ENCODE measurements at regions not wholly inside any gene's neighbourhood (a gene's known extent, or its start where the extent isn't known, plus 50 kb on each side); places are given as distances from the start of the nearest gene placed in this dataset.

DNA sequence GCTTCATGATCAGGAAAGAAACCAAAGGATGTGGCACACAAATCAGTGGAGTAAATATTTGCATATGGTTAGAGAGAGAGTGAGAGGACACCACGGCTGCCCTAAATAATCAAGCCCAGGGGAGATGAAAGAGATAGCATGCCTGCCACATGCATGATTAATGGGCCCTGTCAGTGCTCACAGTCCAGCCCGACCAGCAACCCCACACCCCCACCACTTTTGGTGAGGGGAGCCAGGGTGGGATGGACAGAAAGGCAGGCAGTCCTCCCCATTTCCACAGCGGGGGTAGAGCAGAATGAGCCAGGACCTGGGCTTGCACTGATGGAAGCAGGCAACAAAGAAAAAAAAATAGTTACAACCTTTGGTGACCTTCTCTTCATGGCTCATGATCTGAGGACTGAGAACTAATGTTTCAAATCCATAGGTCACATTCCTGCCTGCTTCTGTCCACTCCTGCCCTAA lies 545.0 kb downstream of the ETS1 start:
- CTCF ChIA-PET (ENCODE audit: unreplicated experiment) = no interaction called here
- no peak overlapping the region for H3K27ac ChIP-seq (ENCODE audit: low read depth, low read length, poor library complexity, severe bottlenecking)
- H3K79me2 ChIP-seq (ENCODE audit: insufficient read depth, low read depth, low read length) = no peaks in the 10 kb centered on the region
- no peaks in the 10 kb centered on the region for H4K20me1 ChIP-seq (ENCODE audit: insufficient read depth, low read length)
- POLR2A ChIA-PET = no interaction called here
- intact Hi-C loops (cut with micrococcal nuclease; ENCODE audit: unreplicated experiment) = no loop called here
- no peak overlapping the region for H3K4me3 ChIP-seq (ENCODE audit: low read depth, low read length, poor library complexity, severe bottlenecking)
- H3K36me3 ChIP-seq (ENCODE audit: insufficient read depth, low read length) = no peaks in the 10 kb centered on the region
- no peaks in the 10 kb centered on the region for H3K4me1 ChIP-seq (ENCODE audit: insufficient read depth, low read length, poor library complexity, severe bottlenecking)
- TF ChIP-seq, protein P1, sequence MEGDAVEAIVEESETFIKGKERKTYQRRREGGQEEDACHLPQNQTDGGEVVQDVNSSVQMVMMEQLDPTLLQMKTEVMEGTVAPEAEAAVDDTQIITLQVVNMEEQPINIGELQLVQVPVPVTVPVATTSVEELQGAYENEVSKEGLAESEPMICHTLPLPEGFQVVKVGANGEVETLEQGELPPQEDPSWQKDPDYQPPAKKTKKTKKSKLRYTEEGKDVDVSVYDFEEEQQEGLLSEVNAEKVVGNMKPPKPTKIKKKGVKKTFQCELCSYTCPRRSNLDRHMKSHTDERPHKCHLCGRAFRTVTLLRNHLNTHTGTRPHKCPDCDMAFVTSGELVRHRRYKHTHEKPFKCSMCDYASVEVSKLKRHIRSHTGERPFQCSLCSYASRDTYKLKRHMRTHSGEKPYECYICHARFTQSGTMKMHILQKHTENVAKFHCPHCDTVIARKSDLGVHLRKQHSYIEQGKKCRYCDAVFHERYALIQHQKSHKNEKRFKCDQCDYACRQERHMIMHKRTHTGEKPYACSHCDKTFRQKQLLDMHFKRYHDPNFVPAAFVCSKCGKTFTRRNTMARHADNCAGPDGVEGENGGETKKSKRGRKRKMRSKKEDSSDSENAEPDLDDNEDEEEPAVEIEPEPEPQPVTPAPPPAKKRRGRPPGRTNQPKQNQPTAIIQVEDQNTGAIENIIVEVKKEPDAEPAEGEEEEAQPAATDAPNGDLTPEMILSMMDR (conservative IDR thresholded peaks at IDR 0.05; ENCODE audit: low read length) = no peak
- no peak for TF ChIP-seq EZH2phosphoT487 (IDR thresholded peaks at IDR 0.05; ENCODE audit: borderline replicate concordance, low read depth, low read length)
- no peaks in the 10 kb centered on the region for H3K9me3 ChIP-seq (ENCODE audit: low read length)
- no peaks in the 10 kb centered on the region for H3K9me2 ChIP-seq (ENCODE audit: insufficient read depth, low read length)
- H2AFZ ChIP-seq (ENCODE audit: low read length) = no peak overlapping the region
- DNase-seq (ENCODE audit: low spot score) = no peak
- H3K4me2 ChIP-seq (ENCODE audit: low read length) = no peak overlapping the region
- BruUV-seq (replicated peaks) = no TSS peak

DNA sequence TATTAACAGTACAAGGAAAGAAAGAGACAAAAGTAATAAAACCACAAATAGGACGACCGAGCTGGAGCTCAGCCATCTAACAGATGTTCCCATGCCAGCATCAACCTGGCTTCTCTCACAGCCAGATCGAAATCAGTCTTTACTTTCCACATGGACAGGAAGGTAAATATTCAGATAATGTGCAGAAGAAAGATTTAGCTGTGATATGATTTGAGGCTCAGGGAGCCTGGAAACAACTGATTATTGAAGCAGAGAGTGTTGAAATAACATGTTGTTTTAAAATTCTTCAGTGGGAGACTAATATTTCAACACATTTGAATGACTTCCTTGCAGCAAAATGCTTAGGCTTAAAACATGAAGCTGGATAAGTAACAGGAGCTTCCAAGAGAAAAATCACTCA lies 546.8 kb downstream of the ETS1 start:
- no peak overlapping the region for H3K4me3 ChIP-seq (ENCODE audit: low read depth, low read length, poor library complexity, severe bottlenecking)
- no peaks in the 10 kb centered on the region for H3K9me3 ChIP-seq (ENCODE audit: low read length)
- ChIA-PET POLR2A (interaction anchor here (0.6 kb wide), 1 partner anchor 373 kb away, joined by 3 read pairs; no protein-coding TSS in a partner anchor), CTCF (ENCODE audit: unreplicated experiment) (no interaction called here)
- H3K4me2 ChIP-seq (ENCODE audit: low read length) = no peak overlapping the region
- no peak for TF ChIP-seq EZH2phosphoT487 (IDR thresholded peaks at IDR 0.05; ENCODE audit: borderline replicate concordance, low read depth, low read length)
- no TSS peak for BruUV-seq (replicated peaks)
- no peaks in the 10 kb centered on the region for H4K20me1 ChIP-seq (ENCODE audit: insufficient read depth, low read length)
- no peaks in the 10 kb centered on the region for H3K36me3 ChIP-seq (ENCODE audit: insufficient read depth, low read length)
- H3K27ac ChIP-seq (ENCODE audit: low read depth, low read length, poor library complexity, severe bottlenecking) = no peak overlapping the region
- H2AFZ ChIP-seq (ENCODE audit: low read length) = no peak overlapping the region
- H3K4me1 ChIP-seq (ENCODE audit: insufficient read depth, low read length, poor library complexity, severe bottlenecking) = no peaks in the 10 kb centered on the region
- no peak for DNase-seq (ENCODE audit: low spot score)
- intact Hi-C loops (cut with micrococcal nuclease; ENCODE audit: unreplicated experiment) = no loop called here
- no peaks in the 10 kb centered on the region for H3K9me2 ChIP-seq (ENCODE audit: insufficient read depth, low read length)
- no peaks in the 10 kb centered on the region for H3K79me2 ChIP-seq (ENCODE audit: insufficient read depth, low read depth, low read length)

DNA sequence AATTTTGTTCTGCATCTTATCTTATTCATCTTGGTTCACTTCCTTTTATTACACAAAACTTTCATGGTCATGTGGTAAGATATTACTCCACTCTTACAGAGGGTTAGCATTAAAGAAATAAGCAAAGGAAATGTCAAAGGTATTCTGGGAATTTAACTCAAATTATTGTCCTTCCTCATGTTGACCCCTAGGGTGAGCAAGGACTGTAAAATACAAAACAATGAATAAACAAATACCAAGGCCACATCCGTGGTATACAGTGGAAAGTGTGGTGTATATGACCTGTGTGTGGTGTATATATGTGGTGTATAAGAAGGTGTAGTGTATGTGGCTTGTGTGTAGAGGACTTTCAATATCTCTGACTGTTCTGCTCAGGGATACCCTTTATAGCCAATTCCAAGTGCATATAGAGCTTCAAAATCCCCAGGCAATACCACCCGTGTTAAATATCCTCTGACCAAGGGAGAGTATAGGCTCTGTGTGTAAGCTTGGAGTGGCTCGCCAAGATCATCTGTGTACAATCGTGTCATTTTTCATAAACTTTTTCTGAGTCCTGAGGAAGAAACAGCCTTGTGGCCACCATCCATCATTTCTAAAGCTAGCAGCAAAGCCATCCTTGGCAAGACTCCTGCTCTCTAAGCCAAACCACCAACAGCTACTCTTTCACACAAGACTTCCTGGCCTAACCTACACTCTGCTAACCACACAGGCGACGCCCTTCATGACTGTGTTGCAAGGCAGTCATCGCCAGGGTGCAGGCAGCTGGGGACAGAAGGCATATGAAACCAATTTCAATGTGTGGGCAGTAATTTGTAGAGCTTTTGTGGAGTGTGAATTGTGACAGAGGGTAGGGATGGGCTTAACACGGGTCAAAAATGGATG lies 548.0 kb downstream of the ETS1 start:
- POLR2A ChIA-PET = interaction anchor here (0.8 kb wide), 1 partner anchor 69 kb away, joined by 3 read pairs; no protein-coding TSS in a partner anchor
- intact Hi-C loops (cut with micrococcal nuclease; ENCODE audit: unreplicated experiment) = loop anchor here (10.0 kb wide), 1 partner anchor 595 kb away; no protein-coding TSS in a partner anchor
- no peak overlapping the region for H3K4me2 ChIP-seq (ENCODE audit: low read length)
- H3K4me3 ChIP-seq (ENCODE audit: low read depth, low read length, poor library complexity, severe bottlenecking) = no peak overlapping the region
- no peaks in the 10 kb centered on the region for H4K20me1 ChIP-seq (ENCODE audit: insufficient read depth, low read length)
- H3K9me3 ChIP-seq (ENCODE audit: low read length) = no peaks in the 10 kb centered on the region
- H3K79me2 ChIP-seq (ENCODE audit: insufficient read depth, low read depth, low read length) = no peaks in the 10 kb centered on the region
- no peaks in the 10 kb centered on the region for H3K4me1 ChIP-seq (ENCODE audit: insufficient read depth, low read length, poor library complexity, severe bottlenecking)
- CTCF ChIA-PET (ENCODE audit: unreplicated experiment) = no interaction called here
- TF ChIP-seq, protein P1 (conservative IDR thresholded peaks at IDR 0.05; ENCODE audit: low read length) = 0 out of 2 replicates have a peak, but pooled peaks have one; percentile 23
- TF ChIP-seq EZH2phosphoT487 (IDR thresholded peaks at IDR 0.05; ENCODE audit: borderline replicate concordance, low read depth, low read length) = no peak
- DNase-seq (ENCODE audit: low spot score) = no peak
- no peak overlapping the region for H3K27ac ChIP-seq (ENCODE audit: low read depth, low read length, poor library complexity, severe bottlenecking)
- BruUV-seq (replicated peaks) = no TSS peak
- no peaks in the 10 kb centered on the region for H3K9me2 ChIP-seq (ENCODE audit: insufficient read depth, low read length)
- H3K36me3 ChIP-seq (ENCODE audit: insufficient read depth, low read length) = no peaks in the 10 kb centered on the region
- no peak overlapping the region for H2AFZ ChIP-seq (ENCODE audit: low read length)
